Prostate gland (tissue), 2 donors: ENCODE measurements at regions not wholly inside any gene's neighbourhood (a gene's known extent, or its start where the extent isn't known, plus 50 kb on each side); places are given as distances from the start of the nearest gene placed in this dataset.
"Not testable (repeated sequence)": the region's sequence is repeated elsewhere in the genome, so short reads cannot be mapped to it uniquely, and the experiment has no call there.

ENCODE experiments used
- DNase-seq: peaks from one replicate; pipeline ENCODE4 v3.0.0-alpha.2; 2019; ENCODE audit warnings: low spot score
- H3K27ac ChIP-seq, 2 donors: fragments of 200-600 bp; sonication (generic); 2 replicates each; pipeline ENCODE4 v1.5.1; 2017 to 2019
- H3K27me3 ChIP-seq: fragments of 200-600 bp; sonication (generic); replicated peaks from 2 replicates; pipeline ENCODE4 v1.5.1; 2019; ENCODE audit not compliant: insufficient read depth
- H3K36me3 ChIP-seq, 2 donors: fragments of 200-600 bp; sonication (generic); 1 replicate in 1 of 2; 2 replicates in 1 of 2; pipeline versions ENCODE4 v1.5.1 to v1.8.1; 2017 to 2019
- H3K4me1 ChIP-seq: fragments of 200-600 bp; sonication (generic); replicated peaks from 2 replicates; pipeline ENCODE4 v1.5.1; 2019
- H3K4me3 ChIP-seq, 2 donors: fragments of 200-600 bp; sonication (generic); 2 replicates each; pipeline ENCODE4 v1.5.1; 2017 to 2019
- H3K9me3 ChIP-seq: fragments of 200-600 bp; sonication (generic); 2 replicates; pipeline ENCODE4 v1.5.1; 2017
- CTCF ChIP-seq, 4 experiments: fragments of 200-600 bp in 2 of 4; fragments of 450-650 bp in 2 of 4; sonication (generic) in 2 of 4; IDR thresholded peaks; 1 replicate in 3 of 4; 2 replicates in 1 of 4; pipeline ENCODE4 v1.5.1; 2016 to 2019; ENCODE audit warnings: antibody characterized with exemption in 4 of 4, mild to moderate bottlenecking in 2 of 4, moderate library complexity in 2 of 4
- POLR2A ChIP-seq: fragments of 450-650 bp; IDR thresholded peaks from one replicate; pipeline ENCODE4 v1.6.1; 2016; ENCODE audit warnings: antibody characterized with exemption, mild to moderate bottlenecking
- POLR2AphosphoS5 ChIP-seq: sonication (generic); formaldehyde crosslinking; IDR thresholded peaks from one replicate; pipeline ENCODE4 v1.6.1; 2017; ENCODE audit warnings: antibody characterized with exemption
- WGBS: methylation state at CpG from one replicate; pipeline ENCODE4 v1.1.5; 2018; 5-methylcytosine and 5-hydroxymethylcytosine counted together
- intact Hi-C: fragments of 100-400 bp; cut with DNase I; formaldehyde crosslinking; loops from one replicate; pipeline ENCODE4 v1.14.2; 2022

- Histone ChIP-seq H3K27me3 (no peaks in the 10 kb centered on the region), H3K4me3 (no peak overlapping the region), H3K27ac (no peak overlapping the region), H3K9me3 (no peaks in the 10 kb centered on the region), H3K4me1 (no peaks in the 10 kb centered on the region), H3K36me3 (no peaks in the 10 kb centered on the region)
- 8% methylated on average over 1 of the region's 1 CpG for WGBS
- intact Hi-C loops: no loop called here
- TF ChIP-seq CTCF (IDR thresholded peaks at IDR 0.05) (no peak), POLR2AphosphoS5 (no peak), POLR2A (no peak)
- peak; percentile 38 for DNase-seq
Measured at GRCh38 chr2:172307800-172308199, 119.6 kb upstream of the ITGA6 start.

GRCh38 chr2:172308253-172308935, 119.0 kb upstream of the ITGA6 start:
- TF ChIP-seq POLR2AphosphoS5: peak; percentile 17
- TF ChIP-seq POLR2A: no peak
- no peak for TF ChIP-seq CTCF (IDR thresholded peaks at IDR 0.05)
- intact Hi-C loops: no loop called here
- DNase-seq: peak; percentile 60
- Histone ChIP-seq H3K27me3 (no peaks in the 10 kb centered on the region), H3K27ac (no peak overlapping the region), H3K36me3 (no peaks in the 10 kb centered on the region), H3K9me3 (no peaks in the 10 kb centered on the region), H3K4me3 (no peak overlapping the region), H3K4me1 (no peaks in the 10 kb centered on the region)
- WGBS: 50% methylated on average over 9 of the region's 9 CpGs

- WGBS: 49% methylated on average over 2 of the region's 2 CpGs
- no peaks in the 10 kb centered on the region for H3K4me1 ChIP-seq
- no peak overlapping the region for H3K4me3 ChIP-seq
- H3K36me3 ChIP-seq: no peaks in the 10 kb centered on the region
- intact Hi-C loops: no loop called here
- H3K9me3 ChIP-seq: no peaks in the 10 kb centered on the region
- DNase-seq: peak; percentile 28
- no peak overlapping the region for H3K27ac ChIP-seq
- TF ChIP-seq POLR2AphosphoS5 (no peak), POLR2A (no peak), CTCF (IDR thresholded peaks at IDR 0.05) (no peak)
- H3K27me3 ChIP-seq: no peaks in the 10 kb centered on the region
Measured at GRCh38 chr2:172311921-172312345, 115.5 kb upstream of the ITGA6 start.

GRCh38 chr2:172313715-172314341, 113.6 kb upstream of the ITGA6 start:
- no peak overlapping the region for H3K4me3 ChIP-seq
- H3K27me3 ChIP-seq: no peaks in the 10 kb centered on the region
- WGBS: 92% methylated on average over 8 of the region's 8 CpGs
- H3K4me1 ChIP-seq: no peaks in the 10 kb centered on the region
- H3K36me3 ChIP-seq: no peaks in the 10 kb centered on the region
- no peaks in the 10 kb centered on the region for H3K9me3 ChIP-seq
- DNase-seq: no peak
- TF ChIP-seq CTCF (IDR thresholded peaks at IDR 0.05) (no peak), POLR2A (no peak)
- intact Hi-C loops: no loop called here
- no peak overlapping the region for H3K27ac ChIP-seq

- H3K4me3 ChIP-seq, H3K4me1 ChIP-seq, H3K27me3 ChIP-seq, DNase-seq, intact Hi-C loops, H3K36me3 ChIP-seq, H3K27ac ChIP-seq, H3K9me3 ChIP-seq: not testable (repeated sequence)
- WGBS: 95% methylated on average over 13 of the region's 21 CpGs
Measured at GRCh38 chr2:172315070-172315469, 112.3 kb upstream of the ITGA6 start.
